ENCODE measurements at regions not wholly inside any gene's neighbourhood (a gene's known extent, or its start where the extent isn't known, plus 50 kb on each side); places are given as distances from the start of the nearest gene placed in this dataset.

- TF ChIP-seq CTCF (IDR thresholded peaks at IDR 0.05) (no peak), EP300 (IDR thresholded peaks at IDR 0.05) (no peak)
Observed at GRCh38 chr2:239903210-239903609, 121.9 kb downstream of the NDUFA10 start.

Data from suprapubic skin (tissue), 3 donors.